NCI-H1436 treated with DMSO at 0.1 percent for 48 hours (cell line): ENCODE measurements at regions not wholly inside any gene's neighbourhood (a gene's known extent, or its start where the extent isn't known, plus 50 kb on each side); places are given as distances from the start of the nearest gene placed in this dataset.

Source experiments
- DNase-seq: peaks from one replicate; lab custom pipeline; 2025; lab: John Stamatoyannopoulos, UW

DNA sequence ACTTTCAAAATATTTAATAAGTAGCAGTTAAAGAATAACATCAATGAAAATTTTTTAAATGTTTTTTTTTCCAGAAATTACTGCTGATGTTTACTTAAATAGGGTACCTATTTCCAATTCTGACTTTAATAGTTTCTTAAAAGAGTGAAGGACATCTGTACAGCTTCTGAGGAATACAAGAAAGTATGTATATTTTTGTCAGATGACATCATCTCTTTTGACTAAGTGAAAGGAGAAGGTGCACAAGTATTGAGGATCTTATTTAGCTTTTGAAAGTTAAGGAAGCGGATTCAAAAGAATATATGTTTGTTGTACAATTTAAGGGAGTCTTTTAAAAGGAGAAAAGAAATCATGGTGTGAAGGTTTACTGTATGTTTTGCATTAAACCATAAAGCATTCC lies 90.0 kb upstream of the SLC35B3 start:
- no peak for DNase-seq

DNA sequence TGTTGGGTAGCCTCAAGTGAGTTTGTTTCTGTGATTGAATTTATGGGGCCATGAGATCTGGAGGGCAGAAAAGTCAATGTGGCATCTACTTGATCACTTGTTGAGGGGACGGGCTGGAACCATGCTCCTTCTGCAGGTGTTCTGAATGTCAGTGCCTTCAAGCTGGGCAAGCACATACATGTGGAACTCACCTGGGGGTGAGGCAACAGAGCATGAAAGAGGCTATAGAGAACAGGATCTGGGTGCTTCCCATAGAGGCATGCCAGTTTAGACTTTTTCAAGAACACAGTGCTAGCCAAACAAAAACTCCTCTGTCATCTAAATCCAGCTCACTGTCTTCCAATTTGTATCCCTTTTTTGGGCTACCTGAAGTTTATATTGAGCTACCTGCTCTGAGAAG lies 77.8 kb upstream of the SLC35B3 start:
- no peak for DNase-seq

DNA sequence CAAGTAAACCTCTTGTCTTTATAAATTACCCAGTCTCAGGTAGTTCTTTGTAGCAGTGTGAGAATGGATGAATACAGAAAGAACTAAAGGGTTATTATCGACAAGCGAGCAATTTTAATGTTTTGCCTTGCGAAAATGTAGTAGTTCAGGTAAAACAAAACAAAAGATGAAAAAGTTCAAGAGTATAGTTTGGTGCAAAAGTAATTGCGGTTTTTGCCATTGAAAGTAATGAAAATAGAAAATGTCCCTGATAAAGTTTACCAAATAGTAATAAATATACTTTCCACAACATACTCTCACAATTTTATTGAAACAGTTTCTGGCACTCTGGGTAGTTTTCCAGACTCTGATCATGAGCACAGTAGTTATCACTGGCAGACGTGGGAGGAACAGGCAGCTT lies 71.9 kb upstream of the SLC35B3 start:
- no peak for DNase-seq

DNA sequence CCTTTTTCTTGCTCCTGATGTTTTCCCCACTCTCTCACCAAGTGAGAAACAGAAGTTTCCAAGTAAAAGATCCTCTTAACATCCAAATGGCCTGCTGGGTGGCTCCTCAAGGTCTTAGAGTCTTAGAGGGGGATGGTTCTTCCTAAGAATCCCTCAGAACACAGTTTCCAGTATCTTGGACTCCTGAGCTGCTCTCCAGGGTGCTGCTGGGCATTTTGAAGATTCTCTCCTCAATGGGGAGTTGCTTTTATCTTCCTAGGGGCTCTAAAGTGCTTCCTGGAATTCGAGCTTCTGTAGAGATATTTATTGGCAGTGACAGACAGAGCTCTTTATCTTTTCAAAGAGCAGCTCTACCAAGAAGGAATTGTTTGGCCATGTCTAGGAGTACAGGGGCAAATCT lies 70.8 kb upstream of the SLC35B3 start:
- no peak for DNase-seq

DNA sequence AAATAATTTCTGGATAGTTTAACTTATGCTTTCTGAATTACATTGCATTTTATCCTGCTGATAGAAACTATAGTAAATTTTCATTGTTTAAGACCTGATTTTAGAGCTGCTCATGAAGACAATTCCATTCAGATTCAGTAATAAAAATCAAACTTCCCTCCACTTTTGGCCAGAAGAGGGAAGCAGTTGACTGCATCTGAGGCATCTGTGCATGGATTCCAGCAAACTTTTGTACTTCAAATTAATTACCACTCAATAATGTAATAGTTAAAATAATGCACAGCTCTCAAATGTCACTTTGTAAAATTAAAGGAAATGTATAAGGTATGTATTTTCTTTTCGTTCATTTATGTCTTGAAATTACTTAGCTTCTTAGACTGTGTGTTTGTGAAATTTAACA lies 64.2 kb upstream of the SLC35B3 start:
- DNase-seq: no peak

DNA sequence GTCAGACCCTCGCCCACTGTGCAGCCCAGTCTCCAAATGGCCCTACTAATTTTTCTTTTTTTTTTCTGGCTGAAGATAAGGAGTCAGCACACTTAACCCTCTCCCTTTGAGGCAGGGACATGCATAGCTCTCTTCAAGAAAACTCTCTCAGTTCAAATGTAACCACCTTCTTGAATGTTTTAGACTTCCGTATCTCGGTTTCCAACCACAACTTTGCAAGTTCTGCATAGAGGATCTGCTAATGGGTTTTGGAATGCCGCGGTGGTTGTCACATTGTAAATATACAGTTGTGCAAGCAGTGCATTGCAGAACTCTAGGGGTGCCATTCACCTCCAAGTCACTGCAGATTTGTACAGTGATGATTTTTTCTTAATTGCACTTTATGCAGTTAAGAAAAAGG lies 59.4 kb upstream of the SLC35B3 start:
- DNase-seq: no peak

DNA sequence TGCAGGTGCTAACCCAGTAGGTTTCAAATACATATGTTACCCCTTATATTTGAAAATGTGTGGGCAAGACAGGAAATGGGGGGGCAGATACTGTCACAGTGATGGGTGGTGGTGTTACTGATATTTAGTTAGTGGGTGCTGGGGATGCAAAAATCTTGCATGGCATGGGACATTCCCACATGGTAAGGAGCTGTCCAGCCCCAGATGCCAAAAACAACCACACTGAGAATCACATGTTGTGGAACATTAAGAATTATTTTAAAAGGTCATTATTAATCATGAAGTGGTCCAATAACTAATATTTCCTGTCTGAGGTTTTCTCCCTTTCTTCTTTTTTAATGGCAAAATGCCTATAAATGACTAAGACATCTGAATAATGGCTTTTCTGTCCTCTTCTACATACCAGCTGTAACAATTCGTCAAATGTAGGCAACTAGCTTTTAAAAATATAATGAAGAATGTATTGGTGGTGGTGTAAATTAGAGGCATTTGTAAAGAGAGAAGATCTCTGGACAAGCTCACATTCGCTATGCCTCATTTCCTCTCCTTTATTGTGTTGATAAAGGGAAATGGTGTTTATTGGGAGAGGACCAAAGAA lies 57.3 kb upstream of the SLC35B3 start:
- DNase-seq: no peak
